Vagina (tissue), 2 donors: ENCODE measurements at regions not wholly inside any gene's neighbourhood (a gene's known extent, or its start where the extent isn't known, plus 50 kb on each side); places are given as distances from the start of the nearest gene placed in this dataset.

Experiments used
- POLR2A ChIP-seq, 2 donors: fragments of 450-650 bp; IDR thresholded peaks; one replicate each; pipeline ENCODE4 v1.6.1; 2017; ENCODE audit warnings: antibody characterized with exemption in 2 of 2, mild to moderate bottlenecking in 2 of 2, moderate library complexity in 2 of 2
- POLR2AphosphoS5 ChIP-seq, 2 donors: sonication (generic); formaldehyde crosslinking; IDR thresholded peaks; one replicate each; pipeline ENCODE4 v1.9.0; 2017; ENCODE audit warnings: antibody characterized with exemption in 2 of 2, mild to moderate bottlenecking in 2 of 2, low read depth in 1 of 2; ENCODE audit not compliant: insufficient read depth in 1 of 2
- TF ChIP-seq, protein P1 (sequence below), 3 experiments: fragments of 450-650 bp in 2 of 3; fragments of 200-600 bp in 1 of 3; sonication (generic) in 1 of 3; IDR thresholded peaks; one replicate each; pipeline ENCODE4 v1.5.1; 2017 to 2019; ENCODE audit warnings: antibody characterized with exemption in 3 of 3, mild to moderate bottlenecking in 2 of 3, moderate library complexity in 2 of 3

DNA sequence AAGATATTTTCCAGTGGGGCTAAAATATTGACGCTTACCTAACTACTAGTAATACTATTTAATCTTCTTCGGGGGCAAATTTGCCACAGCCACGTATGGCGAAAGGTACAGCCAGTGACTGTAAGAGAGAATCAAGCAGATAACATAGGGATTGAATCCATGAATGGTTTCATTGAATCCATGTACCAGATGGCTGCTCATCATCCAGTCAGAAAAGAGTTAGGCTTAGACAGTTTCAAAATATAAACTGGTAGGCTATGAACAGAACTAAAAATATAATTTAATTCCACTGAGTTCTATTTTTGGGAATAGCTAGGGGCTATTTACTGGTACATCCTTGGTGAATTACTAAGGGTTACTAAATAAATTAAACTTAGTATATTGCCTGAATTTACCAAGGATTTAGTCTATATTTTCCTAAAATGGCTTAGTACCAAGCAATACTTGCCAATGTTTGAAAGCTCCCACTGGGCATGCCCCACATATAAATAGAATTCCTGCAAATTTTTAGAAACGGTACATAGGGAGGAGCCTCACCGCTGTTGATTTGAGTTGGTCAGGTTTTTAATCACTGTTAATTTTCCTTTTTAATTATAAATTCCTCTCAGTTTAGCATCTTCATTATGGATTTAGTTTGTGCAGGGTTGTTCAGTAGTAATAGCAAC, 55.8 kb upstream of the VLDLR start:
- no peak for TF ChIP-seq POLR2AphosphoS5 (IDR thresholded peaks at IDR 0.05; ENCODE audit: insufficient read depth in 1 of 2, low read depth in 1 of 2)
- TF ChIP-seq, protein P1, sequence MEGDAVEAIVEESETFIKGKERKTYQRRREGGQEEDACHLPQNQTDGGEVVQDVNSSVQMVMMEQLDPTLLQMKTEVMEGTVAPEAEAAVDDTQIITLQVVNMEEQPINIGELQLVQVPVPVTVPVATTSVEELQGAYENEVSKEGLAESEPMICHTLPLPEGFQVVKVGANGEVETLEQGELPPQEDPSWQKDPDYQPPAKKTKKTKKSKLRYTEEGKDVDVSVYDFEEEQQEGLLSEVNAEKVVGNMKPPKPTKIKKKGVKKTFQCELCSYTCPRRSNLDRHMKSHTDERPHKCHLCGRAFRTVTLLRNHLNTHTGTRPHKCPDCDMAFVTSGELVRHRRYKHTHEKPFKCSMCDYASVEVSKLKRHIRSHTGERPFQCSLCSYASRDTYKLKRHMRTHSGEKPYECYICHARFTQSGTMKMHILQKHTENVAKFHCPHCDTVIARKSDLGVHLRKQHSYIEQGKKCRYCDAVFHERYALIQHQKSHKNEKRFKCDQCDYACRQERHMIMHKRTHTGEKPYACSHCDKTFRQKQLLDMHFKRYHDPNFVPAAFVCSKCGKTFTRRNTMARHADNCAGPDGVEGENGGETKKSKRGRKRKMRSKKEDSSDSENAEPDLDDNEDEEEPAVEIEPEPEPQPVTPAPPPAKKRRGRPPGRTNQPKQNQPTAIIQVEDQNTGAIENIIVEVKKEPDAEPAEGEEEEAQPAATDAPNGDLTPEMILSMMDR (IDR thresholded peaks at IDR 0.05) = no peak
- TF ChIP-seq POLR2A (IDR thresholded peaks at IDR 0.05) = no peak
